ENCODE measurements at regions not wholly inside any gene's neighbourhood (a gene's known extent, or its start where the extent isn't known, plus 50 kb on each side); places are given as distances from the start of the nearest gene placed in this dataset.

GRCh38 chrX:95860127-95860526 lies 824.5 kb upstream of the DIAPH2 start:
- no peaks in the 10 kb centered on the region for H3K36me3 ChIP-seq (ENCODE audit: control insufficient read depth in 1 of 2, insufficient read depth in 2 of 2, low read depth in 1 of 2, low read length in 2 of 2)
- no peak overlapping the region for H2AFZ ChIP-seq (ENCODE audit: low read depth, low read length)
- H3K9me3 ChIP-seq (ENCODE audit: control insufficient read depth, low read length), result peaks cover 15% of the 10 kb centered on the region
- H2BK120ac ChIP-seq (ENCODE audit: low read depth, low read length), result no peak overlapping the region
- H2BK12ac ChIP-seq (ENCODE audit: low read length in 2 of 2), result no peak overlapping the region
- no peak overlapping the region for H2BK5ac ChIP-seq (ENCODE audit: low read depth, low read length, poor library complexity, severe bottlenecking)
- H3K23ac ChIP-seq (ENCODE audit: low read length in 2 of 2), result no peak overlapping the region
- H4K8ac ChIP-seq (ENCODE audit: low read length), result no peak overlapping the region
- H3K27ac ChIP-seq (ENCODE audit: low read length, poor library complexity, severe bottlenecking), result no peak overlapping the region
- H3K79me1 ChIP-seq (replicated peaks; ENCODE audit: low read length, poor library complexity, severe bottlenecking), result no peaks in the 10 kb centered on the region
- no peak overlapping the region for H2BK15ac ChIP-seq (ENCODE audit: low read depth, poor library complexity, severe bottlenecking)
- no peak overlapping the region for H3K14ac ChIP-seq (ENCODE audit: low read length in 2 of 2)
- 90% methylated on average over 1 of the region's 1 CpG for WGBS
- no peak overlapping the region for H3K4ac ChIP-seq (ENCODE audit: low read depth in 1 of 2, low read length in 2 of 2)
- no peak overlapping the region for H3K9ac ChIP-seq (ENCODE audit: low read length)
- H2AK5ac ChIP-seq (ENCODE audit: low read length, severe bottlenecking), result no peak overlapping the region
- no peak for DNase-seq
- H3K27me3 ChIP-seq (ENCODE audit: control insufficient read depth in 1 of 2, insufficient read depth in 1 of 2, low read length in 2 of 2), result no peaks in the 10 kb centered on the region
- H4K91ac ChIP-seq (ENCODE audit: low read length), result no peak overlapping the region
- H3K18ac ChIP-seq (ENCODE audit: low read depth in 1 of 2, low read length in 2 of 2), result no peak overlapping the region
- no peak overlapping the region for H3K4me3 ChIP-seq (ENCODE audit: insufficient read depth in 1 of 2, low read depth in 1 of 2, low read length in 2 of 2)
- H3K4me2 ChIP-seq (ENCODE audit: low read length, poor library complexity, severe bottlenecking), result no peak overlapping the region
- H3K4me1 ChIP-seq (ENCODE audit: control insufficient read depth, insufficient read depth, low read depth, low read length), result no peaks in the 10 kb centered on the region

GRCh38 chrX:95875661-95876060 lies 809.0 kb upstream of the DIAPH2 start:
- H3K4me3 ChIP-seq (ENCODE audit: insufficient read depth in 1 of 2, low read depth in 1 of 2, low read length in 2 of 2), result no peak overlapping the region
- H3K27me3 ChIP-seq (ENCODE audit: control insufficient read depth in 1 of 2, insufficient read depth in 1 of 2, low read length in 2 of 2), result no peaks in the 10 kb centered on the region
- peaks cover 8% of the 10 kb centered on the region for H3K9me3 ChIP-seq (ENCODE audit: control insufficient read depth, low read length)
- no peak overlapping the region for H3K4ac ChIP-seq (ENCODE audit: low read depth in 1 of 2, low read length in 2 of 2)
- no peak overlapping the region for H2BK15ac ChIP-seq (ENCODE audit: low read depth, poor library complexity, severe bottlenecking)
- H3K18ac ChIP-seq (ENCODE audit: low read depth in 1 of 2, low read length in 2 of 2), result no peak overlapping the region
- no peak overlapping the region for H2BK12ac ChIP-seq (ENCODE audit: low read length in 2 of 2)
- no peak overlapping the region for H3K9ac ChIP-seq (ENCODE audit: low read length)
- WGBS, result no CpG with 5 or more reads among the region's 1 CpG
- no peak overlapping the region for H2AFZ ChIP-seq (ENCODE audit: low read depth, low read length)
- H3K14ac ChIP-seq (ENCODE audit: low read length in 2 of 2), result no peak overlapping the region
- H2BK120ac ChIP-seq (ENCODE audit: low read depth, low read length), result no peak overlapping the region
- H4K91ac ChIP-seq (ENCODE audit: low read length), result no peak overlapping the region
- H3K4me2 ChIP-seq (ENCODE audit: low read length, poor library complexity, severe bottlenecking), result no peak overlapping the region
- no peak overlapping the region for H4K8ac ChIP-seq (ENCODE audit: low read length)
- H3K79me1 ChIP-seq (replicated peaks; ENCODE audit: low read length, poor library complexity, severe bottlenecking), result no peaks in the 10 kb centered on the region
- no peak overlapping the region for H3K27ac ChIP-seq (ENCODE audit: low read length, poor library complexity, severe bottlenecking)
- H3K23ac ChIP-seq (ENCODE audit: low read length in 2 of 2), result no peak overlapping the region
- no peak overlapping the region for H2AK5ac ChIP-seq (ENCODE audit: low read length, severe bottlenecking)
- no peak overlapping the region for H2BK5ac ChIP-seq (ENCODE audit: low read depth, low read length, poor library complexity, severe bottlenecking)
- H3K36me3 ChIP-seq (ENCODE audit: control insufficient read depth in 1 of 2, insufficient read depth in 2 of 2, low read depth in 1 of 2, low read length in 2 of 2), result no peaks in the 10 kb centered on the region
- H3K4me1 ChIP-seq (ENCODE audit: control insufficient read depth, insufficient read depth, low read depth, low read length), result no peaks in the 10 kb centered on the region
- no peak for DNase-seq

- Histone ChIP-seq H3K18ac (ENCODE audit: low read depth in 1 of 2, low read length in 2 of 2) (no peak overlapping the region), H4K91ac (ENCODE audit: low read length) (no peak overlapping the region), H3K79me1 (replicated peaks; ENCODE audit: low read length, poor library complexity, severe bottlenecking) (no peaks in the 10 kb centered on the region), H2BK5ac (ENCODE audit: low read depth, low read length, poor library complexity, severe bottlenecking) (no peak overlapping the region), H2BK15ac (ENCODE audit: low read depth, poor library complexity, severe bottlenecking) (no peak overlapping the region), H3K4me1 (ENCODE audit: control insufficient read depth, insufficient read depth, low read depth, low read length) (no peaks in the 10 kb centered on the region), H3K9ac (ENCODE audit: low read length) (no peak overlapping the region), H3K4ac (ENCODE audit: low read depth in 1 of 2, low read length in 2 of 2) (no peak overlapping the region), H3K23ac (ENCODE audit: low read length in 2 of 2) (no peak overlapping the region), H3K4me3 (ENCODE audit: insufficient read depth in 1 of 2, low read depth in 1 of 2, low read length in 2 of 2) (no peak overlapping the region), H2BK120ac (ENCODE audit: low read depth, low read length) (no peak overlapping the region), H3K14ac (ENCODE audit: low read length in 2 of 2) (no peak overlapping the region), H4K8ac (ENCODE audit: low read length) (no peak overlapping the region), H3K27ac (ENCODE audit: low read length, poor library complexity, severe bottlenecking) (no peak overlapping the region), H3K4me2 (ENCODE audit: low read length, poor library complexity, severe bottlenecking) (no peak overlapping the region), H2AK5ac (ENCODE audit: low read length, severe bottlenecking) (no peak overlapping the region), H3K36me3 (ENCODE audit: control insufficient read depth in 1 of 2, insufficient read depth in 2 of 2, low read depth in 1 of 2, low read length in 2 of 2) (no peaks in the 10 kb centered on the region), H3K27me3 (ENCODE audit: control insufficient read depth in 1 of 2, insufficient read depth in 1 of 2, low read length in 2 of 2) (no peaks in the 10 kb centered on the region), H2BK12ac (ENCODE audit: low read length in 2 of 2) (no peak overlapping the region), H3K9me3 (ENCODE audit: control insufficient read depth, low read length) (peaks cover 6% of the 10 kb centered on the region), H2AFZ (ENCODE audit: low read depth, low read length) (no peak overlapping the region)
- 84% methylated on average over 2 of the region's 4 CpGs for WGBS
- DNase-seq, result no peak
Observed at GRCh38 chrX:95878874-95879273, 805.8 kb upstream of the DIAPH2 start.

GRCh38 chrX:95884186-95884585 lies 800.5 kb upstream of the DIAPH2 start:
- H3K9me3 ChIP-seq (ENCODE audit: control insufficient read depth, low read length), result no peaks in the 10 kb centered on the region
- H4K91ac ChIP-seq (ENCODE audit: low read length), result no peak overlapping the region
- H3K14ac ChIP-seq (ENCODE audit: low read length in 2 of 2), result no peak overlapping the region
- no peak overlapping the region for H3K9ac ChIP-seq (ENCODE audit: low read length)
- no peaks in the 10 kb centered on the region for H3K36me3 ChIP-seq (ENCODE audit: control insufficient read depth in 1 of 2, insufficient read depth in 2 of 2, low read depth in 1 of 2, low read length in 2 of 2)
- H2AK5ac ChIP-seq (ENCODE audit: low read length, severe bottlenecking), result no peak overlapping the region
- H3K4ac ChIP-seq (ENCODE audit: low read depth in 1 of 2, low read length in 2 of 2), result no peak overlapping the region
- H3K4me2 ChIP-seq (ENCODE audit: low read length, poor library complexity, severe bottlenecking), result no peak overlapping the region
- no peaks in the 10 kb centered on the region for H3K27me3 ChIP-seq (ENCODE audit: control insufficient read depth in 1 of 2, insufficient read depth in 1 of 2, low read length in 2 of 2)
- no peak overlapping the region for H2BK15ac ChIP-seq (ENCODE audit: low read depth, poor library complexity, severe bottlenecking)
- no peak overlapping the region for H3K27ac ChIP-seq (ENCODE audit: low read length, poor library complexity, severe bottlenecking)
- H2AFZ ChIP-seq (ENCODE audit: low read depth, low read length), result no peak overlapping the region
- no peak overlapping the region for H3K18ac ChIP-seq (ENCODE audit: low read depth in 1 of 2, low read length in 2 of 2)
- no peaks in the 10 kb centered on the region for H3K79me1 ChIP-seq (replicated peaks; ENCODE audit: low read length, poor library complexity, severe bottlenecking)
- WGBS, result 85% methylated on average over 2 of the region's 2 CpGs
- no peak overlapping the region for H2BK120ac ChIP-seq (ENCODE audit: low read depth, low read length)
- no peak overlapping the region for H3K4me3 ChIP-seq (ENCODE audit: insufficient read depth in 1 of 2, low read depth in 1 of 2, low read length in 2 of 2)
- H3K23ac ChIP-seq (ENCODE audit: low read length in 2 of 2), result no peak overlapping the region
- no peak overlapping the region for H2BK5ac ChIP-seq (ENCODE audit: low read depth, low read length, poor library complexity, severe bottlenecking)
- no peak overlapping the region for H4K8ac ChIP-seq (ENCODE audit: low read length)
- no peak for DNase-seq
- no peak overlapping the region for H2BK12ac ChIP-seq (ENCODE audit: low read length in 2 of 2)
- H3K4me1 ChIP-seq (ENCODE audit: control insufficient read depth, insufficient read depth, low read depth, low read length), result no peaks in the 10 kb centered on the region

All from mesenchymal stem cell (in vitro differentiated cells and primary cell).